ENCODE measurements at regions not wholly inside any gene's neighbourhood (a gene's known extent, or its start where the extent isn't known, plus 50 kb on each side); places are given as distances from the start of the nearest gene placed in this dataset.
"Not testable (repeated sequence)": the region's sequence is repeated elsewhere in the genome, so short reads cannot be mapped to it uniquely, and the experiment has no call there.

DNA sequence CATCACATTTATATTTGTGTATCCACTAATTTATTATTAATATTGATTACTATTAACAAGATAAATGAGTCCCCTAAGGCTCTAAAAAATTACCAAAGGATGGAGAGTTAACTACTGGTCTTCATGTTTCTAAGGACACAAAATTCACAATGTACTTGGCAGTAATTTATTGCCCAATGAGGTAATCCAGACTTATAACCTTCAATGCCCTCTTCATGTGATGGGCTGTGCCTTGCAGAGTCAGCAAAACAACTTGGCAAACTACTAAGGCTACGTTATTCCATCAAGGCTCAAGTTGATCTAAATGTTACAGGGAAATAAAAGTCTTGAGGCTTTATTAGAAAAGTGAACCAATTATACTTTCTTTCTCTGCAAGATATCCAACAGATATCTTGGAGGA lies 804.9 kb upstream of the NXPH2 start:
- DNase-seq (ENCODE audit: low read depth in 2 of 2), result no peak

DNA sequence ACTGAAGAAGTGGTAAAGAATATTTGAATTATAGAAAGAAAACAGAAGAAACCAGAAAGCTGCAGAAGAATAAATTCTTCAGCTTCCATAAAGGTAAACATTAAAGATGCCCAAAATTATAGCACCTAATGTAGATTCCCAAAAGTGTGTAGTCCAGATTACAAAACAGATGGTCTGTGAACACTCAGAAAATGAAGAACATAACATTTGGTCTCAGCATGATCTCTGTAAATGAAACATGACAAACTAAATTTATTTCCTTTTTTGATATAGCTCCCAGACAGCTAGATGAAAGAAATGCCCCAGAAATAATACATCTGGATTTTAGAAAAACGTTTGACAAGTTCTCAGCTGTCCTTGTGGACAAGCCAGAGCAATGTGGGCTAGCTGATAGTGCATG lies 794.2 kb upstream of the NXPH2 start:
- no peak for DNase-seq (ENCODE audit: low read depth in 2 of 2)

DNA sequence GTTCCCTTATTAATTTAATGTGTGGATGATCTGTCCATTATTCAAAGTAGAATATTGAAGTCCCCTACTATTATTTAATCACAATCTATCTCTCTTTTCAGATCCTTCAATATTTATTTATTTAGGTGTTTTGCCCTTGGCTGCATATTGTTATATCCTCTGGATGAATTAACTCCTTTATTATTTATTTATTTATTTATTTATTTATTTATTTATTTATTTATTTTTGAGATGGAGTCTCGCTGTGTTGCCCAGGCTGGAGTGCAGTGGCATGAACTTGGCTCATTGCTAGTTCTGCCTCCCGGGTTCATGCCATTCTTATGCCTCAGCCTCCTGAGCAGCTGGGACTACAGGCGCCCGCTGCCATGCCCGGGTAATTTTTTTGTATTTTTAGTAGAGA lies 776.6 kb upstream of the NXPH2 start:
- no peak for DNase-seq (ENCODE audit: low read depth in 2 of 2)

DNA sequence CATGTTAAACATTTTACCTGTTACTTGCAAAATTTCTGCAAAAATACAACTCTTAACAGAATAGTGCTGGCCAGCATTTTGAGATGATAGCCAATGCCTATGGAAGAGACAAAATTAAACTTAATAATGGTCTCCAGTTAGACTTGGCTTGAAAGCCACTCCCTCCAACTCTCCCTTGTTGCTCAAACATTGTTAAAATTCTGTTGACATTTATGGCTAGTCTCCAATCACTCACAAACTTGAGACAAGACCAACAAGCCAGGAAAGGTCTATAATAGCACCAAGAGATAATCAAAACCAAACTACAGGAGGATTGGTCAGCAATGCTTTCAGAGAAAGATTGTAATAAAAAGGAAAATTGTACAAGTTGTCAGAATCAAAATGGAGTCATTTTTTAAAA lies 770.7 kb upstream of the NXPH2 start:
- no peak for DNase-seq (ENCODE audit: low read depth in 2 of 2)

DNA sequence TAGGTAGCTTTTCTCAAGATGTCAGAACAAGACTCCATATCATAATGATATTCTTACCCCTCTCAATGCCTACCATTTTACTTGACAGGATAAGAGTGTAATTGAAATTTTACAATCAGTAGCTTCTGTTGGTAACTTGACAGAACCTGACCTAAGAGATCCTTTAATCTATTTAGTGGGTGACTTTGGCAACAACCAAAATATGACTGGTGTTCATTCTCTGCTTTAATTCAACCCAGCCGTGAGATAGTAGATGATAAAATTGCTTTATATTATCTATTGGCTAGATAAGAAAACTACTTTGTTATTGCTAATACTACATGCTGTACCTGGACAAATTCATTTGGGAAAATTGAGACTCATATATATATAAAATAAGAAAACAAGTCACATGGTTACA lies 770.2 kb upstream of the NXPH2 start:
- no peak for DNase-seq (ENCODE audit: low read depth in 2 of 2)

DNA sequence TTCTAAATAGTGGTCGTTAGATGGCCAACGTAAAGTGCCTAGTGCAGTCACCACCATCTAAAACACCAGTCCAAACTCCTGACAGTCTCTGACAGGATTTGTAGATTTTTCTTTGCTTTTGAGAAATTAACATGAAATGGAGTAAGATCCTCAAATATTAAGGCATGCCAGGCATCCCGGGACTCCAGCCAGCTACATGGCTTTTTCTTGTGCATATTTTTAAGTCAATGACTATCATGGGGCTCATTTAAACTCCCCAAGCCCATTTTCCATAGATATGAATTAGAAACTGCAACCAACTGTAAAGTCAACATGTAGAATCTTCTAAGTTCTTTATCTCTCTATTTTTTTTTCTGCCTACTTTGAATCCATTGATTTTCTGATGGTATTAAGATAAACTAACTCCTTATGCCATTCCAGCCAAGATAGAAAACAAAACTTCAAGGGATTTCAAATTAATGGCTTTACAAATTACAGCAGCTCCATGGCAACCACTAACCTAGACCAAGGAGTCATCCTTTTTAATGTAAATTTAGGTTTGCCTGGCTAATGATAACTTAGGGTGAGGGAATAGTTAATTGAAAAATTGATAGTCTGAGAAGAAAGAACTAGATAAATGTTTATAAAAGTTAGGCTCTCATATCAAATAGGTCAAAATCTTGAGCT lies 764.1 kb upstream of the NXPH2 start:
- DNase-seq (ENCODE audit: low read depth in 2 of 2), result no peak

DNA sequence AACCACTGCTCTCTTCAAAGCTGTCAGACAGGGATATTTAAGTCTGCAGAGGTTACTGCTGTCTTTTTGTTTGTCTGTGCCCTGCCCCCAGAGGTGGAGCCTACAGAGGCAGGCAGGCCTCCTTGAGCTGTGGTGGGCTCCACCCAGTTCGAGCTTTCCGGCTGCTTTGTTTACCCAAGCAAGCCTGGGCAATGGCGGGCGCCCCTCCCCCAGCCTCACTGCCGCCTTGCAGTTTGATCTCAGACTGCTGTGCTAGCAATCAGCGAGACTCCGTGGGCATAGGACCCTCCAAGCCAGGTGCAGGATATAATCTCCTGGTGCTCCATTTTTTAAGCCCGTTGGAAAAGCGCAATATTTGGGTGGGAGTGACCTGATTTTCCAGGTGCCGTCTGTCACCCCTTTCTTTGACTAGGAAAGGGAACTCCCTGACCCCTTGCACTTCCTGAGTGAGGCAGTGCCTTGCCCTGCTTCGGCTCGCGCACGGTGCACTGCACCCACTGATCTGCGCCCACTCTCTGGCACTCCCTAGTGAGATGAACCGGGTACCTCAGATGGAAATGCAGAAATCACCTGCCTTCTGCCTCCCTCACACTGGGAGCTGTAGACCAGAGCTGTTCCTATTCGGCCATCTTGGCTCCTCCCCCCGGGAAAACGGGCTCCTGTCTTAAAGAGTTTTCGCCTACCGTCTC lies 758.3 kb upstream of the NXPH2 start:
- DNase-seq (ENCODE audit: low read depth in 2 of 2), result not testable (repeated sequence)

DNA sequence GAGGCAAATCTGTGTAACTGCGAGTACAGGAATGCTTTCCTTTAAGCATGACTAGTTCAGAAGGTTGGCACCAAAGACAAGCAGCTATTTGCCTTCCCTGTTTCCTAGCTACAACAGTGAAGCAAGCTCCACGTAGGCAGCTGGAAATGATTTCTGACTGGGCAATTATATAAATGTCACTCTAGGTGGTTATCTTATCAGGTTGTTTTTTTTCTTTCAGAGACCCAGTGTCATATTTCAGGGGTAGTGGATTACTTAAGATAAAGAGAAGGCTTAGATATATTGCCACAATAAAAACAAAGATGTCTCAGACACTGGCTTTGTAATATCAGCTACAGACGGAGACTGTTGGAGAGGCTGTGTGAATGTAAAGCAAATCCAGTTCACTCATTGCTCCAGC lies 748.9 kb upstream of the NXPH2 start:
- no peak for DNase-seq (ENCODE audit: low read depth in 2 of 2)

DNA sequence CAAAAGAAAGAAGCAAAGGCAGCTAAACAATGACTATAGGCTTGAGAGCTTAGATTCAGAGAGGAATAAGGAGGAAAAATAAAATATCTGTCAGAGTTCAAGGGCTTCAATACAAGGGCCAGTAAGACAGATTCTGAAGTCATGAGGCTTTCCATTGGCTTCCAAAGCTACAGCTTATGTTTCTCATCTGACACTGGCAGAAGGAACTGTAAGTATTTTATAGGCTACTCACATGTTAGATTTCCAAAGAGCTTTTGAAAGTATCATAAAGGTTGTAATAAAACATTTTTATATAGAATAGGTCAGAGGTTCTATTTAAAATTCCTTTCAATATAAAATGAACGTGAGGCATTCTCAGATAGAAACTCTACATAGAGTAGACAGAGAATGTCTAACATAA lies 746.6 kb upstream of the NXPH2 start:
- no peak for DNase-seq (ENCODE audit: low read depth in 2 of 2)

DNA sequence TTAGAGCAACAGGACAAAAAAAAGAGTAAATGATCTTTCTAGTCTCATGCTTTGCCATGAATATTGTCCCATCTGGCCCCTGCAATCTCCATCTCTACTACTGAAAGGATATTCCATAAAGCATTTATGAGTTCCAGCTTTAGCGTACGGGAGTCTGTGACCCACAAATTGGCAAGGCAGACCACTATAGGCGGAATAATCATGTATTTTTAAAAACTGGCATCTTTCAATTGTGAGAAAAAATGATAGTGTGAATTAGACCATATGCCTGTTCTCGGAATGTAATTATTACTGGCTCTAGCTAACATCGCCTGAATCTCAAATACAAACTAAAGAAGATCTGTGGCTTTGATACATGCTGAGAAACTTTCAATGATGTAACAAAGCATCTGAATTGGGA lies 738.1 kb upstream of the NXPH2 start:
- no peak for DNase-seq (ENCODE audit: low read depth in 2 of 2)

DNA sequence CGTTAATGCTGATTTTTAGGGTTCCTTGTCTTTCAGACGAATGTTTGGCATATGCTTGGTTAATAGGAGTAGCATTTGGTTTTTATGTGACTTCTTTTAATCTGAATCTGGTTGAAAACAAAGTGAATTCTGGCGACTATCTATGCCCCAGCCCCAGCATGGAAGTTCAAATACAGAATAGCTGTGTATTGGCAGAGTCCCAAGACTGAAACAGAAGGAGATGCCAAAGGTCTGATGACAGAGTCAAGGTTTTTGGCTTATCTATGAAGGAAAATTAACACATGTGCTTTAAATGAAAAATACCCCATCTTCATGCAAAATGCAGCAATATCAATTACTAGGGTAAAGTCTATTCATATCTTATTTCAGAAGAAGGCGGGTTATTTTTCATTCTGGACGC lies 734.8 kb upstream of the NXPH2 start:
- DNase-seq (ENCODE audit: low read depth in 2 of 2), result no peak

DNA sequence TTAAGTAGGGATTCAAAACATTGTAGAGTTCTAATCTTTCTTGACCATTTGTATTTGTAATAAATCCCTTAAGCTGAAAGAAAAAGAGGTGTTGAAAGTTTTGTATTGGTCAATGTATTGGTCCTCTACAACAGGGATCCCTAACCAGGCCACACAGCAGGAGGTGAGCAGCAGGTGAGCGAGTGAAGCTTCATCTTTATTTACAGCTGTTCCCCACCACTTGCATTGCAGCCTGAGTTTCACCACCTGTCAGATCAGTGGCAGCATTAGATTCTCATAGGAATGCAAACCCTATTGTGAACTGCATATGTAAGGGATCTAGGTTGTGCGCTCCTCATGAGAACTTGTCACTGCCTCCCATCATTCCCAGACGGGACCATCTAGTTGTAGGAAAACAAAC lies 715.7 kb upstream of the NXPH2 start:
- DNase-seq (ENCODE audit: low read depth in 2 of 2), result no peak

DNA sequence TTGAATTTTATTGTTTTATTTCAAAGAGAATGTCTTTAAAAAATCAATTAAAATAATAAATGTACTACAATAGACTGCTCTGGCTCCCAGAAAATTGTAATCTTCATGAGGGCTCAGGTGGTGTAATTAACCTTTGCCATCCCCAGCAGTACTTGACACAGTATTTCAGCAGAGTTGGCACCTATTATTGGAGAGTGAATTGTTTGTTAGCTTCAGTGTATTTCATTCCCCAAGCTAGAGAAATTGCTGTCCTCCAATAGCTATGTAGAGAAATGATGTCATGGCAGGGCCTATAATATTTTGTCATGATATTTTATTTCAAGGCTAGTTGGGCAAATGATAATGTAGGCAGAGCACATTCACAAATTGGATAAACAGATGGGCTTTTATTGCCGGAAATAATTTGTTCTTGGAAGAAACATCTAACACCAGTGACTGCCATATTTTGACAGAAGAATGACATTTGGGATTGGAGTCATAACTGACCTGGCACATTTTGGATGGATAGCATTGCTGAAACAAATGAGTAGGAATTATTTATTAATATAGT lies 712.0 kb upstream of the NXPH2 start:
- DNase-seq (ENCODE audit: low read depth in 2 of 2), result no peak

DNA sequence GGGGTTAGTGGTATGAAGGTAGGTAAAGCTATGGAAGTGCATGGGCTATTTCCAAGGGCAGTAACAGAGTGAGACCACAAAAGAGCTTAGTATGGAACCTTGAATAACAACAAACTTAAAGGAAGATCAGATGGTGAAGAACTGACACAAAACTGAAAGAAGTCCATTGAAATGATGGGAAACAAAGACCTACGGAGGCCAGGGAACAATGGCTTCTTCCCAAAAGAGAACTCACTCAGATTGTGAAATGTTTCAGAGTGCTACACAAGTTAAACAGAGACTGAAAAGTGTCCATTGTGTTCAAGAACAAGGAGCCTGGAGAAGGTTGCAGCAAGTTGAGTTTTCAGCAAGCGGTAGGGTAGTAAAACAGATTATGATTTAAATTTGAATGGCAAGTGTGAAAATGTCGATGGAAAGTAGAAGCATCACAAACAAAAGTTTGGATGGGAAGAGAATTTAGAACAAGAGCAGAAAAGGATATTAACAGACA lies 700.0 kb upstream of the NXPH2 start:
- no peak for DNase-seq (ENCODE audit: low read depth in 2 of 2)

DNA sequence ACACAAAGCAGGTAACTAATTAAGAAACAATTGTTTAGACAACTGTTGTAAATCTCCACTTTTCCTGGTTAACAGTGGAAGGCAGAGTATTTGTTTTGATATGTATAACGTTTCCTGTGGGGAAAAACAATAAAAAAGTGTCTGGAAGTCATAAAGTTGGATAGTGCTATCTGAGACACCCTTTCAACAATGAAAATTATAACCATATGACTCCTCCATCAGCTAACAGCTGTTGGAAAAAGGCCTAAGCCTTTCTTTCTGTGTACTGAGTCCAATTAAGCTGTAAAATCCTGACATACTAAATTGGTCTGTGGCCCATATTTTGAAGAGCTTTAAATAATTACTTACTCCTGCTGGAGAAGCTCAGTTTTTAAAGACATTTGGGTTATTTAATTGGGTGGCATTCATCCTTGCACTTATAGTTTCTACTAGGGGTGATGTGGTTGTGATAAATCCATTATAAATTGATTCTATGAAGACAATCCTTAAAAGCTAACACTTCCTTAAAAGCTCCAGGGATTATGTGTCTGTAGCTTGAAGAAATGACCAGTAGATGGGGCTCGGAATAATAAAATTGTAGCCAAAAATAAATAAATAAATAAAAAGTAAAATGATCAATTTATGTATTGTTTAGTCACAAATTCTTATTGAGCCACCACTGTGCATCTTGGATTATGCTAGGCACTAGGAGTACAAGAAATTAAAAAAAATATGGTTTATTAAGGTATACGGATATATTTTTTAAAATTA lies 698.1 kb upstream of the NXPH2 start:
- DNase-seq (ENCODE audit: low read depth in 2 of 2), result no peak

DNA sequence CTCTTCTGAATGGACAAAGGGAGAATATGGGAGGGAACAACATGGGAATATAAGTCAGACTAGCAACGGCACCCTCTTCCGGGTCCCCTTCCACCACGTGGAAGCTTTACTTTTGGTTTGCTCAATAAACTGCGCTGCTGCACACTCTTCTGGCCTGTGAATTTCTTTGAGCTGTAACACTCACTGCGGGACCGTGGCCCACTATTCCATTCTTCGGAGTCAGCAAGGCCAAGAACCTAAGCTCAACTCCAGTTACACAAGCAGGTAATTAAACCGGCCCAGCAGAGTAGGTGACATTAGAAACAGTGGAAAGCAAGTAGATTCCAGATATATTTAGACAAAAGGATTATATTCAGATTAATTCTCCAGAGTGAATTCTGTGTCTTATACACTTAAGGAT lies 697.4 kb upstream of the NXPH2 start:
- no peak for DNase-seq (ENCODE audit: low read depth in 2 of 2)

DNA sequence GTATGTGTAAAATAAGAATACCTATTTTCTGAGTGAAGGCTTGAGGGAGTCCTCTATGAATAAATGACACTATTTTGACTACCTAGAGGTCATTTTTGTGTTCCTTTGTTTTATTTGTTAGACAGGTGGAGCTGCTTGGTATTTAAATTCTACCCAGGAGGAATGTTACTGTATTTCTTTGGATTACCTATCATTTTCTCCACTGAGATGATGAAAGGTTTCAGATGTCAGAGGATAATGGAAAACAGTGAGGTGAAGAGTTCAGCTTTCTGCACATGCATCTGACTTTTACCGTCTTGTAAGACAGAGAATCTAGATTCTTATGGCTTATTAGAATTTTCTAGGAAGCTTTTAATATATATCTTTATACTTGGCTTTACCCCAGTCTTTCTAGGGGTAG lies 689.8 kb upstream of the NXPH2 start:
- DNase-seq (ENCODE audit: low read depth in 2 of 2), result no peak

DNA sequence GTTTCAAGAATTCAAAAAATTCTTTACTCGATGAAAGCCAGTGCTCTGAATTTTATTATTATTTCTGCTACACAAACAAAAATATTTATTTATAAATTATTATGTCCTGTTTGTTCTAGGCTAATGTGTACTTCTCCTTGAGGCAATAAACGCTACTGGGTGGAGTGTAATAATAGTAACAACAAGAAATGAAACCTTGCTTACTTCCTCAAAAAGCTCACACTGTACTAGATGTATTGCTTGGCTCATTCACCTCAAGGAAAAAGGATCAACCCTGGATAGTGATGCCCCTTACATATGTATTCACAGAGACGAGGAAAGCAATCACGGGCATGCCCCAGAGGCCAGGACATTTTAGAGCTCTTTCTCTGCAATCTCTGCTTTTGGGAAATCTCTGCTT lies 685.6 kb upstream of the NXPH2 start:
- DNase-seq (ENCODE audit: low read depth in 2 of 2), result no peak

DNA sequence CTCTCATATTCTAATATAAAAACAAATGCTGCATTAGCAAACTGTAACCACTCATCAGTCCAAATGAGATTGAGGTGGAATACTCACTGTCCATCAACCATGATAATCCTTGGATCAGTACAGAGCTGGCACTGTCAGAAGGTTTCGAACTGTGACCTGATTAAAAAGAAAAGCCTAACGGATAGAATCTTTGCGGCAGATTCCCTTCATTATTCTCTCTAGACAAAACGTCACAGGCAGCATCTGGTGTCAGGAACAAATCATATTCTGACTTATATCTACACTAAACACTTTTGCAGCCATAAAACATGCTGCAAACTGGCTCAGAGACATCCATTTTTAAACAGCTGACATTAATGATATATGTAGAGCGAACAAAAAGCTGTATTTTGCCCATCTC lies 677.7 kb upstream of the NXPH2 start:
- no peak for DNase-seq (ENCODE audit: low read depth in 2 of 2)

DNA sequence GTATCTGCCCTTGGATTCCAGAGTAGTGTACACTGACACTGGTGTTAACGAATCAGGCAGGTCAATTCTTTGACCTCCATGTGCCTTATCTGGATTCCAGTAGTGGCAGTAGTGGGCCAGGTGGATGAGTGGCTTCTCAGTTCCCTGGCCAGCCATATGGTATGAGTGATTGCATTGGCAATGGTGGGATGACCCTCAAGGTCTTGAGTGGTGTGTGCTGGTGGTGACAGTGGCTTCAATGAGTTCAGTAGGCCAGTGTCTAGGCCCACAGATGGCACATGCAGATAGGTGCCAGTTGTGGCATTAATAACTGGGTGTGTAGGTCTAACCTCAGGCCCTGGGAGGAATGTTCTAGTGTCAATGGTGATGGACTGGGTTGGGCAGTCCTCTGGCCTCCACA lies 674.1 kb upstream of the NXPH2 start:
- DNase-seq (ENCODE audit: low read depth in 2 of 2), result no peak

DNA sequence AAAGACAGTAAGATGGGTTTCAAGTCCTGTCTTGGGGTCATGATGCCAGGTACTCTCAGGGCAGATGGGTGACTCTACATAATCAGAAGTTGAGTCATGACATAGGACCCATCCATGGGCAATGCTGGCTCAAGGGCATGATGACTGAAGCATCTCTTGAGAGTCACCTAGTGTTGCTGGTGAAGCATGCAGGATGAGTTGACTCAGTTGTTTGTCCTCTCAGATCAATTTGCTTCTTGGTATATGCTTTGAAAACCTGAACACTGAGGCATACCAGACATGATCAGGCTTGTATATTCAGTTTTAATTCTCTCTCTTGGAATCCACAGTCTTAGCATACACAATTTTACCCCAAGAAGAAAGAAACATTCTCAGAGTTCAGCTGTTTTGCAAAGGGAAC lies 658.9 kb upstream of the NXPH2 start:
- DNase-seq (ENCODE audit: low read depth in 2 of 2), result no peak

DNA sequence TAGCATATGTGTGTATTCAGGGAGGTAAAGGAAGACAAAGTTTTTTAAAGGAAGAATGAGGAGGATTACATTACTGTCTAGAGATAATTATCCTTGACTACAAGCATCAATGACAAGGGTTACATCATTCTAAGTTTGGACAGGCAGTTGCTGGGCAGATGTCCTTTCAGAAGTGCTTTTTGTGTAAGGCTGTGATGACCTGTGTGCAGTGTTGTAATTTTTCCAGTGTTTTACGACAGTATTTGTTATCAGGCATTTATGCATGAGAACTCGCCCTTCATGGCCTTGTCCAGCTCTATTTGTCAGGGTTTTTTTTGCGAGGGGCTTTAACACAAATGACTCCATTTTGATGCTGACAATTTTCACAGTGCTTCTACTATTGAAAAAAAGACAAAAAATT lies 658.3 kb upstream of the NXPH2 start:
- DNase-seq (ENCODE audit: low read depth in 2 of 2), result no peak

DNA sequence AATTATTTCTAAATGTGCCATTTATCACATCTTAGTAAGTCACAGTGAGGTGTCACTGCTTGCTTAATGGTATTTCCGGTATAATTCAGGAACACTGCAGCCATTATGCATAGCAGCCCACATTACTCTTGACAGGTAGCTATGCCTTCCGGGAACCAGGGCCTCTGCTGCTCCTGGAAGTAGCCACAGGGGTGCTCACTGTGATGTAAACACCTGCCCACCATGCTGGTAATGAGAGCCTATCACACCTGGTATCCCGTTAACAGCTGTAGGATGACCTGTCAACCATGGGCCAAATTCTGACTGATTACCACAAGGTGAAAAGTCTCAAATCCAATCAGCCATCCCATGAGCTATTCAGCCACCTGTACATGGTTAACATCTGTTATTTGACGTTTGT lies 647.0 kb upstream of the NXPH2 start:
- no peak for DNase-seq (ENCODE audit: low read depth in 2 of 2)
